NCI-H526 treated with DMSO at 0.1 percent for 48 hours (cell line): ENCODE measurements at regions not wholly inside any gene's neighbourhood (a gene's known extent, or its start where the extent isn't known, plus 50 kb on each side); places are given as distances from the start of the nearest gene placed in this dataset.
"Not testable (repeated sequence)": the region's sequence is repeated elsewhere in the genome, so short reads cannot be mapped to it uniquely, and the experiment has no call there.

Experiments
- DNase-seq: peaks from one replicate; lab custom pipeline; 2025; lab: John Stamatoyannopoulos, UW

GRCh38 chr10:63783882-63784281, 262.7 kb downstream of the REEP3 start:
- DNase-seq: no peak

DNA sequence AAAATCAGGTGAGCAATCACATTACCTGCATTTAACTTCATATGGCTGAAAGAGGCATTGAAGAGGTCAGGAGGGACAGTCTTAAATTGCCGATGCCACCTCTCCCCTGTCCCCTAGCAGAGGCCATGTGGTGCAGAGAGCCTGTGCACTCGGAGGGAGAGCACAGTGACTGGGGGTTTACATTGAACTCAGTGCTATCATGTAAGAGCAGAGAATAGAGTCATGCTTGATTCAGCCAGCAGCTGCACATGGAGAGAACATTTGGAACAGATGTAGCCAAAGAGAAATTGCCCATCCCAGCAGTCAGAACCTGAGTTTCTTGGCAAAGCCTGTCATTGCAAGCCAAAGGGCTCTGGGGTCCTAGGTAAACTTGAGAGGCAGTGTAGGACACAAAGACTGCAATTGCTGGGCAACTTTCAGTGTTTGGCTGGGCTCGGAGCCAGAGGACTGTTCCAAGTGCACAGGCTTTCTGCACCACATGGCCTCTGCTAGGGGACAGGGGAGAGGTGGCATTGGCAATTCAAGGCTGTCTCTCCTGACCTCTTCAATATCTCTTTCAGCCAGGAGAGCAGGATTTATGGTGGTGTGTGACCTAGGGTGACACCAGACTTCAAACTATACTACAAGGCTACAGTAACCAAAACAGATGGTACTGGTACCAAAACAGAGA, 267.1 kb downstream of the REEP3 start:
- no peak for DNase-seq

GRCh38 chr10:63795094-63795860, 274.1 kb downstream of the REEP3 start:
- no peak for DNase-seq

- no peak for DNase-seq
These were observed 277.6 kb downstream of the REEP3 start for GRCh38 chr10:63798599-63799498.

DNA sequence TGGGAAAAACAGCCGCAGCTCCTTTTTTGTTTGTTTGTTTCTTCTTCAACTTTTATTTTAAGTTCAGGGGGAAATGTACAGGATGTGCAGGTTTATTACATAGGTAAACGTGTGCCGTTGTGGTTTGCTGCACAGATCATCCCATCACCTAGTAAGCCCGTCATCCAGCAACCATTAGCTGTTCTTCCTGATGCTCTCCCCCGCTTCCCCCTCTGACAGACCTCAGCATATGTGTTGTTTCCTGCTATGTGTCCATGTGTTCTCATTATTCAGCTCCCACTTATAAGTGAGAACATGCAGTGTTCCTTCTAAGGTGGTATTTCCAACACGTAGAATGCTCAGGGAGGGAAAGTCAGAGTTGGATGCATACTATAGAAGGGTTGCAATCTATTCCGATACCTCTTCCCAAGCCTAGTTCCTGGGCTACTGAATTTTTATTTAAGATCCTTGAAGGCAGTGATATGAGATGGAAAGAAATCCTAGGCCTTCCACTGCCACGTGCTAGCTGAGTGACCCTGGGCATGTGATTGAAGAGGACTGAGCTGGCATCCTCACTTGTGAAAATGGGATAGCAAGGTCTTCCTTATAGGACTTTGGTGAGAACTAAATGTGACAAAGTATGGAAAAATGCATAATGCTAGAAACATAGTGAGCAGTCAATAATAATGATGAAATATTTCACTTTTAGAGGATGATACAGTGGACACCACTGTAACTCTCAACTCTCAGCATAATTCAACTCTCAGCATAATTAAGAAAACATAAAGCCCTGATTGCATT, 278.5 kb downstream of the REEP3 start:
- DNase-seq: no peak

- DNase-seq: no peak
These were observed 280.0 kb downstream of the REEP3 start for GRCh38 chr10:63801166-63801565.

DNA sequence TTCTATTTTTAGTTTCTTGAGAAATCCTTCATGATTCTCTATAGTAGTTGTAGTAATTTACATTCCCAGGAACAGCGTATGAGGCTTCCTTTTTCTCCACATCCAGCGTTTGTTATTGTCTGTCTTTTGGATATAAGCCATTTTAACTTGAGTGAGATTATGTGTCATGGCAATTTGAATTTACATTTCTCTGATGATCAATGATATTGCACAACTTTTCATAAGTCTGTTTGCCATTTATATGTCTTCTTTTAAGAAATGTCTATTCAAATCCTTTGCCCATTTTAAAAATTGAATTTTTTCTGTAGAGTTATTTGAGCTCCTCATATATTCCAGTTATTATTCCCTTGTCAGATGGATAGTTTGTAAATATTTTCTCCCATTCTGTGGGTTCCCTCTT, 285.1 kb downstream of the REEP3 start:
- DNase-seq: no peak

GRCh38 chr10:63812501-63812900, 291.3 kb downstream of the REEP3 start:
- no peak for DNase-seq

DNA sequence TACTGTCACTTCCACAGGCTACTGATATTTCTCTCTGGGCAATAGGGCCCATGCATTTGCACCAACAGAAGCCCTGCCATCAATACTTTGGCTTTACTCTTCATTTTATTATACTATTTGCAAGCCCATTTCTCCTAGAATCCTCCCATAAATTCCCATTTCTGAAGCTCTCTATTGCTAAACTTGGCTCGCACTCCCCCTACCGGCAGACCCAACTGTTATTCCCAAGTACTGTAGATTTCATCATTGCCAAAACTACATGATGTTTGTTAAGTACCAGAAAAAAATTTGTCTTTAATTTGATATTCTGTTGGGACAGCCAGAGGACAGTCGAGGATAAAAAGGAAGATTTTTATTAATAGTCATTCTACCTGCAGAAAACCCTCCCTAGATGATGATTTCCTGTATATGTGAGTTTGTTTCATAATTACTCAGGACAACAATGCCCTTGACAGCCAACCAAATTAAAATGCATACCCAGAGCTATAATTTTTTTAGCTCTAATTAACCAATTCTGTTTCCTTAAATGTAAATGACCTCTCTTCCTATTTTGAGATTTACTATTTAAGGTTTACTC, 298.6 kb downstream of the REEP3 start:
- no peak for DNase-seq

GRCh38 chr10:63822496-63822895, 301.3 kb downstream of the REEP3 start:
- no peak for DNase-seq

DNA sequence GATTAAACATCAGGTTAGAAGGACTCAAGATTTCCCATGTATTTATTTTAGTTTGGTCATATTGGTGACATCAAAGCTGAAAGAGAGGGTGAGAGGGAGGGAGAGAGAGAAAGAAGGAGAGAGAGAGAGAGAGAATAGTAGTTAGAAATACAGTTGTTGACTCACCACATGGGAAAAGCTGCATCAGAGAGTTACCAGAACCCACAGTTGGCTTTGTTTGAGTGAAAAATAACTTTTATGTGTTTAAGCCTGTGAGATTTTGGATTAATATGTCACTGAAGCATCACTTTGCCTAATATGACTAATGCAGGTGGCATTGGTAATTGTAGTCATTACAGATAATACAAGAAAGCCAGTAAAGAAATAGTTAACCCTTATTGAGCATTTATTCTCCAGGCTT, 303.9 kb downstream of the REEP3 start:
- no peak for DNase-seq

GRCh38 chr10:63825766-63826165, 304.6 kb downstream of the REEP3 start:
- no peak for DNase-seq

DNA sequence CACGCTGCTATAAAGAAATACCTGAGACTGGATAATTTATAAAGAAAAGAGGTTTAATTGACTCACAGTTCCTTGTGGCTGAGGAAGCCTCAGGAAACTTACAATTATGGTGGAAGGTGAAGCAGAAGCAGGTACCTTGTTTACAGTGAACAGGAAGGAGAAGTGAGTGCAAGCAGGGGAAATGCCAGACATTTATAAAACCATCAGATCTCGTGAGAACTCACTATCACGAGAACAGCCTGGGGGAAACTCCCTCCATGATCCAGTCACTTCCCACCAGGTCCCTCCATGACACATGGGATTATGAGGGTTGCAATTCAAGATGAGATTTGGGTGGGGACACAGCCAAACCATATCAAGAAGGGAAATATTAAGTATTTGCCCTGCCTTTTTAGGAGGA, 305.8 kb downstream of the REEP3 start:
- DNase-seq: not testable (repeated sequence)

DNA sequence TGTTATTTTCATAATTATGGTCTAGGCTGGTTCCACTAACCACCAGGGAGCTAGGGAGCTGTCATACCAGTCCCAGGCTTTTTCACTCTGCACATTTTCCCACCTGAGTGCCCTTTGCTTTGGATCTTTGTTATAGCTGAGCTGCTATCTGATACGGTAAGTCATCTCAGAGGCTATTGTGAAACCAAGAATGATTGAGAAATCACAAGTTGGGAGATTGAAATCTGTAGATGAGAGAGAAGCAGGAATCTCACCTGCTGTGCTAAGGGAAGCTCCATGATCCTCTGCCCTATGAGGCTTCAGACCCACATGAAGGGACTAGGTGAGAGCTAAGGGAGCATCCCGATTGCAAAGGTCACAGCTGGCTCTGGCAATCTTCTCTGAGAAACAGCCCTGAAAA, 307.8 kb downstream of the REEP3 start:
- DNase-seq: no peak

- no peak for DNase-seq
These were observed 308.5 kb downstream of the REEP3 start for GRCh38 chr10:63829573-63830149.

DNA sequence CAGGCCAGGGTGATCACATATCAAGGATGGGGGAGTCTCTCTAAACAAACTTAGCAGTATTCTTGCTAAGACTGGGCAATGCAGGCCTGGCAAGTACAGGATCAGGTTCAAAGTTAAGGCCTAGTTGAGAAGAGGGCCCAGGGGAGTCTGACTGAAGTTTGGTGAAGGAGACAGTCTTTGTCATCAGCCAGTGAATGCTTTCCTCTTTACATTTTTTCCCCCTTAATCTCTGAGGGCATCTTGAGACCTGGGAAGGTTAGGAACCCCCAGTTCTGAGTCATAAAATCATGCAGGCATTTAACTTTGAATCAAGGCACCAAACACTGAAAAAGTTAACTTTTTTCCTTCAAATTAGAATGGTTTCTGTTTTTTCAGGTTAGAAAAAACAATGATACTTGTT, 311.5 kb downstream of the REEP3 start:
- DNase-seq: no peak

DNA sequence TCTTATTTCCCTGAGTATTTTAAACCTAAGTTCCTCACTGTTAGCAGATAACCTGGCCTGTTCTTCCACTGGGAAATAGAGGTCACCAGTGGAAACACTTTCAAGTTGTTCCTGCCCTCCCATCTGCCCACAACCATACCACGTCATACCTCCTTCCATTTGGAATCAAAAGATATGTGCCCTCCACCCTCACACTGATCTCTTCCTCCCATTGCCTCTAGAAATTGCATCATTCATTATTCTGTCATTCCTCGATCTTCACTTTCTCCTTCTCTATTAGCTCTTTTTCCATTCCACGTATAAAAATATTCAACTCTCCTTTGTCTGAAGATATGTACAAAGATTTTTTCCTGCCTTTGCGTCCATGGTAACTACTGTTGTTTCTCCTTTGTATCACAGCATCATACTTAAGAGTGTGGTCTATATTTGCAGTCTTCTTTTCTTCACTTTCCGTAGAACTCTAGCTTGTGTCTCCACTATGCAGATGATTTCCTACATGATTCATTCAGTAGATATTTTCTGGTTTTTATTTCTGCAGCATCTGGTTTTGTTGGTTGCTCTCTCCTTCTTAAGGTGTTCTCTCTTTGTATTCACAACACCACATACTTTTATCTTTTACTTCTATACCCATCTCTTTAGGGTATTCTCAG, 312.3 kb downstream of the REEP3 start:
- no peak for DNase-seq

GRCh38 chr10:63836666-63837442, 315.7 kb downstream of the REEP3 start:
- no peak for DNase-seq

DNA sequence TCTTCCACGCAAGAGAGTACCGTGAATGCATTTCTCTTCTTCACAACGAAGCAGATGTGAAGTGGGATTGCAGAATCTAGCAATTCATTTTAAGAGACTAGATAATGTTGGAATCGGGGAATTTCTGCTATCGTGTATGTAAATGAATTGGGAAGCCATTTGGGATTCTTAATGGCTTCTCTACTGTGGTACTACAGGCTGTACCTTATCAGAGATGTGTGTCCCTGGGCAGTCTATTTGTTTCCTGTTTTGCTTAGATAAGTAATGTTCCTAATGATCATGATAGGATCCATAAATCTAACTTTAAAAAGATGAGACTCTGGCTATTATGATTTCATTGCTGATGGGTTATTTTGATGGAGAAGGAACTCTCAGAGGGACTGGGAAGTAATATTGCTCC, 320.6 kb downstream of the REEP3 start:
- DNase-seq: no peak

GRCh38 chr10:63843107-63843506, 321.9 kb downstream of the REEP3 start:
- no peak for DNase-seq
